Ishikawa (cell line): ENCODE measurements at regions not wholly inside any gene's neighbourhood (a gene's known extent, or its start where the extent isn't known, plus 50 kb on each side); places are given as distances from the start of the nearest gene placed in this dataset.

Source experiments
- CEBPB ChIP-seq: IDR thresholded peaks from 2 replicates; pipeline ENCODE4 v1.6.1; 2012
- CREB1 ChIP-seq: IDR thresholded peaks from 2 replicates; pipeline ENCODE4 v1.6.1; 2012; ENCODE audit warnings: low read depth
- RAD21 ChIP-seq: IDR thresholded peaks from 2 replicates; pipeline ENCODE4 v1.6.1; 2012; ENCODE audit warnings: low read depth
- REST ChIP-seq: IDR thresholded peaks from 2 replicates; pipeline ENCODE4 v1.6.1; 2012; ENCODE audit warnings: low read depth, mild to moderate bottlenecking

- TF ChIP-seq REST (no peak), CREB1 (no peak), RAD21 (no peak), CEBPB (no peak)
These were observed 198.3 kb downstream of the AUH start for GRCh38 chr9:91163444-91163772.
